NCI-H524 (cell line): ENCODE measurements at regions not wholly inside any gene's neighbourhood (a gene's known extent, or its start where the extent isn't known, plus 50 kb on each side); places are given as distances from the start of the nearest gene placed in this dataset.

ENCODE experiments used
- DNase-seq, 2 experiments: peaks; one replicate each; lab custom pipeline; 2025; lab: John Stamatoyannopoulos, UW

- DNase-seq, result no peak
Measured at GRCh38 chr18:55657572-55658331, 69.8 kb upstream of the TCF4 start.

DNA sequence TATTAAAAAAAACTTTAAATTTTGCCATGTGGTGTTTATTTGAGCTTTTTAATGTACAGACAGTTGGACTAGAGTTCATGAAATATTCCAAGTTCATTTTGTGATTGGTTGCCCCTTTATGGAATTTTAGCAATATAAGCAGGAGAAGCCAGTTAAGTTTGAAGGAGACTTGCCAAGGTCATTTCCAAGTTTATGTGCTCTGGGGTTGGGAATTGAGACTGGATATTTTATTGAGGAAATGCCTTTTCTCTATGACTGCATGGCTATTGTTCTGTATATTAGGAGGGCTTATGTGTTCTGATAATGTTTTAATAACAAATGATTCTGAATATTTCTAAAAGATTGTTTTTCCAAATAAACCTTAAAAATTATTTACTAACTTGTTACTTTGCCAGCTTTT, 67.0 kb upstream of the TCF4 start:
- DNase-seq, result no peak

DNA sequence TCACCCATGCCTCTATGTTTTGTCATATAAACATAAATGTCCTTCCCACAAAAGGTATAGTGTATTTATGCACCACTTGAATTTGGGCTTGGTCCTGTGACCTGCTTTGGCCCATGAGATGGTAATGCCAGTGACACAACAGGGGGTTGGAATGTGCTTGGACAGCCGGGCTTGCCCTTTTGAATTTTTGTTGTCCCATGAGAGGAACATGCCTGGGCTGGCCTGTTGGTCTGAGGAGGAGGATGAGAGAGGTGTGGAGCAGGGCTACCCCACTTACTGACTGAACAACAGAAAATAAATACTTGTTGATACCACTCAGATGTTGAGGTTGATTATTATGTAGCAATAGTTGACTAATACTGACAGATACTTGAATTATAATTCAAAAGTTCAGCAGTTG, 63.2 kb upstream of the TCF4 start:
- no peak for DNase-seq

GRCh38 chr18:55650363-55650870, 62.4 kb upstream of the TCF4 start:
- DNase-seq, result no peak

GRCh38 chr18:55647331-55647730, 59.3 kb upstream of the TCF4 start:
- DNase-seq, result no peak

GRCh38 chr18:55642191-55642590, 54.2 kb upstream of the TCF4 start:
- DNase-seq, result no peak

DNA sequence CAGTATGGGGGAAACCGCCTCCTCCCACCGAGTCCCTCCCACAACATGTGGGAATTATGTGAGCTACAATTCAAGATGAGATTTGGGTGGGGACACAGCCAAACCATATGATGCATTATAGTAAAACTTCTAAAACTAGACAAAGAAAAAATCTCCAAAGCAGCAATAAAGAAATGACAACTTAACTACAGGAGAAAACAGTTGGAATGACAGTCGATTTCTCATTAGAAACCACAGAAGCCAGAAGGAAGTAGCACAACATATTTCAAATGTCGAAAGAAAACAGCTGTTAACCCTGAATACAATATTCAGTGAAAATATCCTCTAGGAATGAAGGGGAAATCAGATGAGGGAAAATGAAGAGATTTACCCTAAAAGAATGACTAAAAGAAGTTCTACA, 53.5 kb upstream of the TCF4 start:
- DNase-seq, result no peak
